HEK293T (cell line): ENCODE measurements at regions not wholly inside any gene's neighbourhood (a gene's known extent, or its start where the extent isn't known, plus 50 kb on each side); places are given as distances from the start of the nearest gene placed in this dataset.

ENCODE experiments used
- CTCF ChIA-PET: fragments of 350-600 bp; formaldehyde crosslinking; extraction: SDS; loops from one replicate; lab custom pipeline; 2021; ENCODE audit warnings: antibody characterized with exemption, inconsistent platforms; lab: Yijun Ruan, JAX
- POLR2A ChIA-PET: fragments of 350-600 bp; formaldehyde crosslinking; extraction: SDS; loops from one replicate; lab custom pipeline; 2020; ENCODE audit warnings: antibody characterized with exemption, inconsistent platforms; lab: Yijun Ruan, JAX
- DNase-seq: peaks from one replicate; pipeline ENCODE4 v3.0.0; 2012; ENCODE audit warnings: mixed read lengths; ENCODE audit errors: extremely low spot score
- ARNT ChIP-seq: fragments of 450-650 bp; IDR thresholded peaks from 2 replicates; pipeline ENCODE4 v1.6.1; 2017; ENCODE audit warnings: mild to moderate bottlenecking
- BHLHE40 ChIP-seq: fragments of 450-650 bp; IDR thresholded peaks from 2 replicates; pipeline ENCODE4 v1.6.1; 2016; ENCODE audit warnings: mild to moderate bottlenecking, moderate library complexity, borderline replicate concordance
- CTBP1 ChIP-seq: fragments of 450-650 bp; IDR thresholded peaks from 2 replicates; pipeline ENCODE4 v1.6.1; 2016; ENCODE audit warnings: borderline replicate concordance
- ELF4 ChIP-seq: fragments of 450-650 bp; IDR thresholded peaks from 2 replicates; pipeline ENCODE4 v1.6.1; 2017; ENCODE audit warnings: antibody characterized with exemption
- FOXA1 ChIP-seq: fragments of 450-650 bp; IDR thresholded peaks from 2 replicates; pipeline ENCODE4 v1.6.1; 2016; ENCODE audit warnings: mild to moderate bottlenecking
- FOXK2 ChIP-seq: fragments of 450-650 bp; IDR thresholded peaks from 2 replicates; pipeline ENCODE4 v1.6.1; 2016; ENCODE audit warnings: mild to moderate bottlenecking
- FOXM1 ChIP-seq: fragments of 450-650 bp; IDR thresholded peaks from 2 replicates; pipeline ENCODE4 v1.6.1; 2017; ENCODE audit warnings: mild to moderate bottlenecking, borderline replicate concordance
- HDGF ChIP-seq: fragments of 450-650 bp; IDR thresholded peaks from 2 replicates; pipeline ENCODE4 v1.6.1; 2017; ENCODE audit warnings: antibody characterized with exemption, borderline replicate concordance
- L3MBTL2 ChIP-seq: fragments of 450-650 bp; conservative IDR thresholded peaks from 2 replicates; pipeline ENCODE4 v1.6.1; 2016; ENCODE audit warnings: mild to moderate bottlenecking
- LEF1 ChIP-seq: fragments of 450-650 bp; IDR thresholded peaks from 2 replicates; pipeline ENCODE4 v1.6.1; 2017; ENCODE audit warnings: mild to moderate bottlenecking, borderline replicate concordance
- NFRKB ChIP-seq: fragments of 450-650 bp; IDR thresholded peaks from 2 replicates; pipeline ENCODE4 v1.6.1; 2016; ENCODE audit warnings: mild to moderate bottlenecking, moderate library complexity
- SP1 ChIP-seq: fragments of 450-650 bp; IDR thresholded peaks from 2 replicates; pipeline ENCODE4 v1.6.1; 2017
- SUZ12 ChIP-seq: fragments of 450-650 bp; IDR thresholded peaks from 2 replicates; pipeline ENCODE4 v1.6.1; 2016; ENCODE audit warnings: mild to moderate bottlenecking
- TARDBP ChIP-seq: fragments of 450-650 bp; IDR thresholded peaks from 2 replicates; pipeline ENCODE4 v1.6.1; 2016
- ZNF384 ChIP-seq: fragments of 450-650 bp; IDR thresholded peaks from 2 replicates; pipeline ENCODE4 v1.6.1; 2016
- TF ChIP-seq, protein P1 (sequence below): fragments of 450-650 bp; IDR thresholded peaks from 2 replicates; pipeline ENCODE4 v1.6.1; 2016

DNA sequence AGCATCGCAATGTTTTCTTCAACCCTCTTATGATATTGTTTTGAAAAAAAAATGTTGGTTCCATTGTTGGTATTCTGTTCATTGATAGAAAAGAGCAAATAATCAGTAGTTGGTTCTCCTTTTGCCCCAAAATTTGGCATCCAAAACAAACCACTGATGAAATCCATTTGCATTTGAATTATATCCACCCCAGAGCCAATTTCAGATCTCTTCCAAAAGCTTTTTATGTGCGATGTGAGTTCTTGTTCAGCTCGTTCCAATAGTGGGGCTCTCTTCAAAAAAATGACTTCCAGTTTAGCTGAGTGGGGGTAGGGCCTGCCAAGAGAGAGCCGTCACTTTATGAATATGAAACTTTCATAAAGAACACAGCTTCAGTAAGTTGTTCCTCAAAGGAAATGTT, 130.7 kb downstream of the DIO2 start:
- ChIA-PET CTCF (no interaction called here), POLR2A (no interaction called here)
- no peak for DNase-seq
- TF ChIP-seq, protein P1, sequence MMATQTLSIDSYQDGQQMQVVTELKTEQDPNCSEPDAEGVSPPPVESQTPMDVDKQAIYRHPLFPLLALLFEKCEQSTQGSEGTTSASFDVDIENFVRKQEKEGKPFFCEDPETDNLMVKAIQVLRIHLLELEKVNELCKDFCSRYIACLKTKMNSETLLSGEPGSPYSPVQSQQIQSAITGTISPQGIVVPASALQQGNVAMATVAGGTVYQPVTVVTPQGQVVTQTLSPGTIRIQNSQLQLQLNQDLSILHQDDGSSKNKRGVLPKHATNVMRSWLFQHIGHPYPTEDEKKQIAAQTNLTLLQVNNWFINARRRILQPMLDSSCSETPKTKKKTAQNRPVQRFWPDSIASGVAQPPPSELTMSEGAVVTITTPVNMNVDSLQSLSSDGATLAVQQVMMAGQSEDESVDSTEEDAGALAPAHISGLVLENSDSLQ: no peak
- TF ChIP-seq FOXA1 (no peak), FOXK2 (no peak), BHLHE40 (no peak), LEF1 (no peak), FOXM1 (no peak), NFRKB (no peak)

DNA sequence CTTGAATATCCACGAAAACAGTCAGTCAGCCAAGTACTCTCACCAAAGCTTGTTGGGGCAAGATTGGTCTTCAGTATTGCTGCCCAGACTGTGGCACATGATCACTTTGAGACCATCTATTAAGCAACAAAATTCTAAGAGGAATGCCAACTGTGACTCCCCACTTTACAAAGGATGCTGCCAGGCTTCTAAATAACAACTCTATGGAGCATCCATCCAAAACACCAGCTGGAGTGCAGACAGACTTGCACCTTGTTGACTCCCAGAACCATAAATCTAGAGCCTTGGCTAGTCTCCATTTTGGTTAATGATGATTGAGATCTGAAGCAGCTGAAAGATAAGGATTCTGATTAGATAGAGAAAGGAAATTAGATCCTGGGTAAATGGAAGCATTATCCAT, 132.8 kb downstream of the DIO2 start:
- ChIA-PET POLR2A (no interaction called here), CTCF (no interaction called here)
- TF ChIP-seq L3MBTL2 (no peak), LEF1 (no peak), SUZ12 (no peak), BHLHE40 (no peak), ARNT (no peak), FOXK2 (no peak)
- no peak for DNase-seq

DNA sequence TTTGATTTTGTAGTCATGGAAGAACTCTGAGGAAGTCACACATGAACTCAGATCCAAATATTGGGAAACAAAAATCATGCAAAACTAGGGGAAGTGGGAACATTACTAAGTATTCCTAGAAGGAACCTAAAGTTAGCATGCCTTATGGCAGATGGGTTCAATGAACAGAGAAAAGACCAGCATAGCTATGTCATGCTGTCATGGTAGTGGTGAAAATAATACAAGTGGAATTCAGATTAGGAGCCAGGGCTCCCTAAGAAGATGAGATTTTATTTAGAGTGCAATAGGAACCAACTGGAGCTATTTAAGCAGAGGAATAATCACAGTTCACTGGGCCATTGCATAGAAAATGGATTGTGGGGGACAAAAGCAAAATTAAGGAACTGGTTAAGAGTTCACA, 134.0 kb downstream of the DIO2 start:
- TF ChIP-seq HDGF (no peak), FOXK2 (no peak), NFRKB (no peak)
- CTCF ChIA-PET: no interaction called here
- POLR2A ChIA-PET: no interaction called here

DNA sequence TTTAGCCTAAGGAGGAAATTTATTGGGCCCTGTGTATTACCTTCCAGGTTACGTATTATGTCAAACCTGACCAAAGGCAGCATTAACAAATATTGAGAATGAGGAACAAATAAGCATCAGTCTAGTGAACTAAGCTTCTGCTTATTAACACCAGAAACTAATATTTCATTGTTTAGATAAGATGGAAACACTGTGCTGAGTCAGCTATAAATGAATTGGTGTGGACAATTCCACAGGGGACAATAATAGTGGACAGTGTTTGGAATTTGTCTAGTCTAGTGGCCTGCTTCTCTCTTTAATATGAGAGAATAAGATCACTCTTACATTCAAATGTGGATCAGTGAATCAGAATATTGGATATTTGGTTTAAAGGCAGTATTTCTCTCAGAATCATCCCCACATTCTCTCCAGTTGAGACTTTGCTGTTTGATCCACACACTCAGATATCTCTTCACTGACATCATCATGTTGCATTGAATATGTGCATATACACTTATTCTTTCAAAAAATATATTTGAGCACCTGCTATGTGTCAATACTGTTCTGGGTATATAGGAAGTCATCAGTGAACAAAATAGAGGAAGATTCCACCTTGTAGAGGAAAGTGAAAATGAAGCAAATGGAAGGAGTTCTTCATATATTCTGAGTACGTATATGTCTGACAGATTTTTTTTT, 136.3 kb downstream of the DIO2 start:
- TF ChIP-seq FOXA1: no peak
- no peak for TF ChIP-seq NFRKB
- TF ChIP-seq CTBP1: no peak
- TF ChIP-seq FOXK2: no peak
- no peak for TF ChIP-seq TARDBP
- TF ChIP-seq ARNT: no peak
- no peak for TF ChIP-seq SP1
- no peak for TF ChIP-seq LEF1
- TF ChIP-seq SUZ12: no peak
- TF ChIP-seq ZNF384: no peak
- no peak for TF ChIP-seq L3MBTL2
- TF ChIP-seq HDGF: no peak
- no peak for TF ChIP-seq BHLHE40
- no peak for TF ChIP-seq FOXM1
- TF ChIP-seq ELF4: no peak
- TF ChIP-seq, protein P1: no peak
- ChIA-PET POLR2A (no interaction called here), CTCF (no interaction called here)
- no peak for DNase-seq

More for the DNA sequence above, 134.0 kb downstream of the DIO2 start:
- no peak for DNase-seq

DNA sequence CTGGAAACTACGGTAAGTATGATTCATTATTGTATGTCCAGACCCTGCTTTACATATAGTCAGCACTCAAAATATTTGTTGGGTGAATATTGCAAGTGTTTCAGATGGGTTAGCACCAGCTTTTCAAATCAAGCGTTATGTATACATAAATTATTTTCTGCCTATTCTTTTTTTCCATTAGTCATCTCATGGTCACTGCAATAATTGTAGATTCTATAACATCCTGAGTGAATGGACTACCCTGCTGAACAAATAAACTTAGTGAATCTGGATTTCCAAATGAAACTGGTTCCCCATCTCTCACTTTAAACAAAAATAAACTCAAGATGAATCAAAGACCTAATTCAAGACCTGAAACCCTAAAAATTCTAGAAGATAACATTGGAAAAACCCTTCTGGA, 152.3 kb downstream of the DIO2 start:
- ChIA-PET POLR2A (no interaction called here), CTCF (no interaction called here)
- TF ChIP-seq LEF1: no peak
- TF ChIP-seq ARNT: no peak
- no peak for TF ChIP-seq ZNF384
- no peak for TF ChIP-seq FOXK2
- TF ChIP-seq BHLHE40: no peak
- TF ChIP-seq SUZ12: no peak
- TF ChIP-seq, protein P1: no peak
- no peak for DNase-seq

DNA sequence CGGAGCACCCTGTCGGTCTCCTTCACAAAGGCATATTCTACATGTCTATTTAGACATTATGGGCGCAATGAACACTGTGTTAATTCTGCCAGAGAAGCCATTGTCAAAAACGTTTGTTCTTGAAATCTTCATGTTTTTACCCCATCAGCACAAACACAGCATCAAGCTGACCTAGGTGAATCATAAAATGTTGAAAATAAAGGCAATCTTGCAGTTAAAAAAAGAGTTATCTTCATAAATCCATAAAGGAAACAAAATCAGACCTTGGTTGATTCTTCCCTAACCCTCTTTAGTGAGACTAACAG, 154.9 kb downstream of the DIO2 start:
- DNase-seq: no peak
- no peak for TF ChIP-seq FOXM1
- TF ChIP-seq FOXA1: no peak
- no peak for TF ChIP-seq ZNF384
- no peak for TF ChIP-seq L3MBTL2
- TF ChIP-seq BHLHE40: no peak
- no peak for TF ChIP-seq FOXK2
- no peak for TF ChIP-seq HDGF
- no peak for TF ChIP-seq NFRKB
- no peak for TF ChIP-seq CTBP1
- no peak for TF ChIP-seq ARNT
- TF ChIP-seq SUZ12: no peak
- no peak for TF ChIP-seq LEF1
- TF ChIP-seq ELF4: no peak
- TF ChIP-seq TARDBP: no peak
- no peak for TF ChIP-seq SP1
- ChIA-PET CTCF (interaction anchor here (1.0 to 1.9 kb wide), 5 partner anchors 10 to 807 kb away, joined by 4 to 10 read pairs (median 4); no protein-coding TSS in a partner anchor), POLR2A (no interaction called here)

DNA sequence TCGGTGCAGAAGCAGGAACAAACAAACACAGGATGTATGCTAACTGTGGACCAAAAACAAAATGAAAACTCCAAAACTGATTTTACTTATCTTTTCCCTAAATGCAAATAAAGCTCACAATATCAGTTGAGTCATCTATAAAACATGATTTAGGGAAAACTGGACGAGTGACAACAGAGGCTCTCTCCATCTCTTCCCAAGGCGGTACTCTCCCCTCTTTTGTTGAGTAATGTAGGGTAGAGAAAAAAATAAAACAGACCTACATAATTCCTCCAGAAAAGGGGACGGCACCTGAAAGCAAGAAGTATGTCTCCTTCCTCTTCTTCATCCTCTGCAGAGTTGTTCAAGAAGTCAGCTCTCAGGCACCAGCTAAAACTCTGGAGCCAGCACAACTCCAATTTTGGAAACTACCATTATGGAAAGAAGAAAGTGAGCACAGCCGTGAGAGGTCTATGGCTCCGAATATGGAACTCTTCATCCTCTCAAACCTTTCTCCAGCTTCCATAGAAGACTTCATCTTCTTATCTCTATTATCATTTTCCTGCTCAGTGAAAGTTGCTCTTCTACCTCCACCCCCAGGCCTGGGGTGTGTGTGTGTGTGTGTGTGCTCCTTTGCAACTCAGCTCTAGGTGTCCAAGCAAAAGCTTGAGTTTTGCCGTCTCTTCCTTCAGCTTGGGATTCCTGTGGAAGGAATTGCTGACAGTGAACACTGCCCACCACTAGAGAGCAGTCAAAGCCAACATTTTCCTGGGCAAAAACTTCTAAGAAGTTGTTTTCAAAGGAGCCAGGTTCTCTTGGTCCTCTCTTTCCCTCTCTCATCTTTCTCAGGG, 155.4 kb downstream of the DIO2 start:
- ChIA-PET POLR2A (interaction anchor here (0.6 kb wide), 1 partner anchor 768 kb away, joined by 3 read pairs; no protein-coding TSS in a partner anchor), CTCF (interaction anchor here (0.7 to 1.9 kb wide), 7 partner anchors 10 to 808 kb away, joined by 3 to 10 read pairs (median 4); no protein-coding TSS in a partner anchor)
- DNase-seq: peak; percentile 60
- TF ChIP-seq, protein P1: no peak
- no peak for TF ChIP-seq ZNF384
- no peak for TF ChIP-seq HDGF
- no peak for TF ChIP-seq NFRKB
- no peak for TF ChIP-seq ARNT
- TF ChIP-seq CTBP1: no peak
- no peak for TF ChIP-seq L3MBTL2
- TF ChIP-seq BHLHE40: no peak
- no peak for TF ChIP-seq TARDBP
